ENCODE measurements at regions not wholly inside any gene's neighbourhood (a gene's known extent, or its start where the extent isn't known, plus 50 kb on each side); places are given as distances from the start of the nearest gene placed in this dataset.

DNA sequence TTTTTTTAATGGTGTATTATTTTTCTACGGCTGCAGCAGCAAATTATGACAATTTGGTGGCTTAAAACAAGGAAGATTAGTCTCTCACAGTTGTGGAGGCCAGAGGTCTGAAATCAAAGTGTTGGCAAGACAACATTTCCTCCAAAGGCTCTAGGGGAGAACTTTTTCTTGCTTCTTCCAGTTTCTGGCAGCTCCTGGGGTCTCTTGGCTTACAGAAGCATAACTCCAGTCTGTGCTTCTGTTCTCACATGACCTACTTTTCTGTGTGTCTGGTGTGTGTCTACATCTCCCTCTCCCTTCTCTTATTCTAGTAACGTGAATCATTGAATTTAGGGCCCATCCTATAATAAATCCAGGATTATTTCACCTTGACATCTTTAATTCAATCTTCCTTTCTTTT is 551.9 kb upstream of the LUZP2 start:
- TF ChIP-seq, protein P1, sequence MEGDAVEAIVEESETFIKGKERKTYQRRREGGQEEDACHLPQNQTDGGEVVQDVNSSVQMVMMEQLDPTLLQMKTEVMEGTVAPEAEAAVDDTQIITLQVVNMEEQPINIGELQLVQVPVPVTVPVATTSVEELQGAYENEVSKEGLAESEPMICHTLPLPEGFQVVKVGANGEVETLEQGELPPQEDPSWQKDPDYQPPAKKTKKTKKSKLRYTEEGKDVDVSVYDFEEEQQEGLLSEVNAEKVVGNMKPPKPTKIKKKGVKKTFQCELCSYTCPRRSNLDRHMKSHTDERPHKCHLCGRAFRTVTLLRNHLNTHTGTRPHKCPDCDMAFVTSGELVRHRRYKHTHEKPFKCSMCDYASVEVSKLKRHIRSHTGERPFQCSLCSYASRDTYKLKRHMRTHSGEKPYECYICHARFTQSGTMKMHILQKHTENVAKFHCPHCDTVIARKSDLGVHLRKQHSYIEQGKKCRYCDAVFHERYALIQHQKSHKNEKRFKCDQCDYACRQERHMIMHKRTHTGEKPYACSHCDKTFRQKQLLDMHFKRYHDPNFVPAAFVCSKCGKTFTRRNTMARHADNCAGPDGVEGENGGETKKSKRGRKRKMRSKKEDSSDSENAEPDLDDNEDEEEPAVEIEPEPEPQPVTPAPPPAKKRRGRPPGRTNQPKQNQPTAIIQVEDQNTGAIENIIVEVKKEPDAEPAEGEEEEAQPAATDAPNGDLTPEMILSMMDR (conservative IDR thresholded peaks at IDR 0.05) = no peak
- TF ChIP-seq ZFX (IDR thresholded peaks at IDR 0.05) = no peak

Data from C4-2B (cell line).